GM18505 (cell line): ENCODE measurements at regions not wholly inside any gene's neighbourhood (a gene's known extent, or its start where the extent isn't known, plus 50 kb on each side); places are given as distances from the start of the nearest gene placed in this dataset.

Experiments
- ATAC-seq: cut with Tn5 transposase; IDR thresholded peaks from one replicate; pipeline ENCODE4 v1.9.1; 2021; ENCODE audit not compliant: unreplicated experiment
- POLR2A ChIP-seq: IDR thresholded peaks from 4 replicates; pipeline ENCODE4 v1.6.1; 2011; ENCODE audit warnings: borderline replicate concordance; ENCODE audit not compliant: insufficient read depth, insufficient read length; ENCODE audit errors: extremely low read depth

- no peak for ATAC-seq
- no peak for TF ChIP-seq POLR2A
Measured at GRCh38 chr1:101102426-101103156, 77.0 kb upstream of the DPH5 start.

DNA sequence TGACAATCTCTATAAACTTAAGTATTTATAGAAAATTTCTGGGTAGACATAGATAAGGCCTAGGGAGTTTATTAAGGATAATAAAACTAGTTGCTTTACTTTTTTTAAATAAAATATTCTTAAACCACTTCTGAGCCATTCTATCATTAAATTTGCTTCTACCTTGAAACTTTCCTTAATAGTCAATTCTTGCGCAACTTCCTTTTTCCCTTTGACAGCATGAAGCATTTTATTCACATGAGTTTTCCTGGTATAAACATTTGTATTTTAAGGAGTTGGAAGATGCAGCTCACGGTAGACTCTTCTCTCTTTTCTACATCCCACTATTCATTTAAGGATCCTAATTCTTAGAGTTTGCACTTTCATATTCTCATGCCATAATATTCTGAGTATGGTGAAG, 75.8 kb upstream of the DPH5 start:
- no peak for TF ChIP-seq POLR2A
- ATAC-seq = no peak

- no peak for TF ChIP-seq POLR2A
- no peak for ATAC-seq
Measured at GRCh38 chr1:101100674-101101073, 75.1 kb upstream of the DPH5 start.

GRCh38 chr1:101098907-101099306, 73.3 kb upstream of the DPH5 start:
- ATAC-seq = no peak
- no peak for TF ChIP-seq POLR2A

GRCh38 chr1:101098327-101098726, 72.7 kb upstream of the DPH5 start:
- no peak for TF ChIP-seq POLR2A
- no peak for ATAC-seq

DNA sequence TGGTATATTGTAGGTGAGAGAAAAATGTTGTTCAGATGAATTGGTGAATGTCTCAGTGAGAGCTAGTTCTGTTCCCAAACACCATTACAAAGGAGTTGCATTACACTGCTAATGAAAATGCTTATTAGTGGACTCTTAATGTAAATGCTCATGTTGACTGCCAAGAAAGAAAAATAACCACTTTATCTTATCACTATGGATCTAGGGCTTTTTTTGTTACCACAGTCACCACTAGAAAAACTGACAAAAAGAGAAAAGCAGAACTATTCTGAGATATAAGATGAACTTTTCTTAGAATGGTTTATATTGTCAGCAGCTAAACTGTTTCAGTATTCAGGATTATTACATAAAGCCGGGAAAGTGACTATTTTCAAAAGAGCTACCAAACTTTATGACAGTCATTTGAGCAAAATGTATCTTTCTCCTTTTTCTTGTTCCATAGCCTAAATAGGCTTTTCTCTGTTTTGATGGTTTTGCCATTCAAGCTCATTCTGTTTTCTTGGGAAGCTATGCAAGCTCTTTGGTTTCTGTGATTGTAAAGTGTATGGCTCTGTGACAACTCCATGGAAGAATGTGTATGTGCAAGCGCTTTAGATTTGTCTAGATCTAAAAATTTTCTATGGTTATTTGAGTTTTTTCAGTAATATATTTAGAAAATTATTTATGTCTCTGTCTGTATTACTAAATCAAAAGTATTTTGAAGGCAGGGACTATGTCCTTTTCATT, 64.2 kb upstream of the DPH5 start:
- no peak for TF ChIP-seq POLR2A
- ATAC-seq = no peak

DNA sequence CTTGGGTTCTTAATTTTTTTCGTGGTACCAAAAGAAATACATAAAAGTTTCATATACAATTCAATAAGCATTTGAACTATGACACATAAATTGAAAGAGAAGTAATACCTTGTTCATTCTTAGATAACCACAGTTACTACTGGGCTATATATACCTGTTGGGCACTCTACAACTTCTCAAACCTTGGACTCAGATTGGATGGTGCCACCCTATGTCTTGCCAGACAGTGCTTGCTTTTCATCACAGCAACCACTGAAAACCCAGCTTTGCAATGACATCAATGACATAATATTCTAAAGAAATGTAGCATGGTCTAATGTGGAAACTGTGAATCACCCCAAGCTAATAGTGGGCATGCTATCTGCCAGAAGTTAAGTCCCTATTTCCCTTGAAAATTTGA, 62.8 kb upstream of the DPH5 start:
- no peak for TF ChIP-seq POLR2A
- ATAC-seq = no peak

- no peak for TF ChIP-seq POLR2A
- no peak for ATAC-seq
Measured at GRCh38 chr1:101086783-101087182, 61.2 kb upstream of the DPH5 start.

- peak; percentile 64 for ATAC-seq
- TF ChIP-seq POLR2A = no peak
Measured at GRCh38 chr1:101081496-101082488, 56.2 kb upstream of the DPH5 start.

GRCh38 chr1:101080859-101081258, 55.3 kb upstream of the DPH5 start:
- TF ChIP-seq POLR2A = no peak
- no peak for ATAC-seq

DNA sequence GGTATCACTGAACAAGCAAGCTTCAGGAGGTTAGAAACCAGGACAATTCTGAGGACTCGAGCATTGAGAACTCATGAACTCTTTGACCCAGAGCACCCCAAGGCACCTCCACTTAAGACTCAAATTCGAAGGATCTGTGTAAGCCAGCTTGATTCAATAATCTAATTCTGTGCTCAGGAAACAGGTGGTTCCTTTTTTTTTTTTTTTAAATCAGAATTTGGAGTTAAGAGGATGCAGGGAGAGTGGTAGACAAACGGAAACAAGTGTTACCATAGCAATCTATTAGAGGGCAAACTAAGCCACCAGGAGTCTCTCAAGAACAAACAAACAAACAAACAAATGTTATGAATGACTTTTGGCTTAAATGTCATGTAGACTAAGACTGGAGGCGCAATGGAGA, 53.8 kb upstream of the DPH5 start:
- ATAC-seq = no peak
- no peak for TF ChIP-seq POLR2A

DNA sequence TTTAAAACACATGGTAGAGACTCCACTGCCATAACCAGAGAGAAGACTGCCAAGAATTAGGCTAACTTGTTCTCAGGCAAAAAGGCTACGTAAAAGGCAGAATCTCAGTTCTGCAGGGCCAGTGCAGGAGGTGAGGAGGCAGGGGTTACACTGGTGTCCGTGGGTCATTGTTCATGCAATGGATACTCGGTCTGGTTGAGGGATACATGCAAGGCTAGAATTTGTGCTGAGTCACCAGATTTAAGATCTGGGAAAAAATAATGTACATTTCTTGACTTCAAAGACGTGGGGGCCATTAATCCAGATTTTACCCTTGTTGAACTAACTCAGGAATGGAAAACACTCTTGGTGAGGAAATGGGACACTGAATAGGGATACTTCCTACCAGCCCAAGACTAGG, 52.3 kb upstream of the DPH5 start:
- no peak for ATAC-seq

DNA sequence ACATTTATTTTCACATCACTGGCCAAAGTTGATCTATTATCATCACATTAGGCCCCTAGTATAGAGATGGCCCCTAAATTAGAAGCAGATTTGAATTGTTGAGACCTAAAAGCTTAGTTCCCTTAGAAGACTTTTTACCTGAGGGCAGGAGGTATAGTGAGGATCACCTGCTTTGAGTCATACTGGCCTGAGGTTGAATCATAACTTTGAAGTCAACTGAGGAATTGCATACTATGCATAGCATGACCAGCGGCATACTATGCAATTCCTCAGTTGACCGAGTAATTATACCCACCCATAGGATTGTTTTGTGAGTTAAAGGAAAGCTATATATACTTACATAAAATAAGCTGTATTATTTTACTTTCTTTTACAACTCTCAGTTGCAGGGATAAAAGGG, 50.3 kb upstream of the DPH5 start:
- no peak for TF ChIP-seq POLR2A
- no peak for ATAC-seq

More for the DNA sequence above, 52.3 kb upstream of the DPH5 start:
- TF ChIP-seq POLR2A = no peak
